Vagina (tissue), 2 donors: ENCODE measurements at regions not wholly inside any gene's neighbourhood (a gene's known extent, or its start where the extent isn't known, plus 50 kb on each side); places are given as distances from the start of the nearest gene placed in this dataset.

Experiments used
- POLR2A ChIP-seq, 2 donors: fragments of 450-650 bp; IDR thresholded peaks; one replicate each; pipeline ENCODE4 v1.6.1; 2017; ENCODE audit warnings: antibody characterized with exemption in 2 of 2, mild to moderate bottlenecking in 2 of 2, moderate library complexity in 2 of 2
- TF ChIP-seq, protein P1 (sequence below), 3 experiments: fragments of 450-650 bp in 2 of 3; fragments of 200-600 bp in 1 of 3; sonication (generic) in 1 of 3; IDR thresholded peaks; one replicate each; pipeline ENCODE4 v1.5.1; 2017 to 2019; ENCODE audit warnings: antibody characterized with exemption in 3 of 3, mild to moderate bottlenecking in 2 of 3, moderate library complexity in 2 of 3

DNA sequence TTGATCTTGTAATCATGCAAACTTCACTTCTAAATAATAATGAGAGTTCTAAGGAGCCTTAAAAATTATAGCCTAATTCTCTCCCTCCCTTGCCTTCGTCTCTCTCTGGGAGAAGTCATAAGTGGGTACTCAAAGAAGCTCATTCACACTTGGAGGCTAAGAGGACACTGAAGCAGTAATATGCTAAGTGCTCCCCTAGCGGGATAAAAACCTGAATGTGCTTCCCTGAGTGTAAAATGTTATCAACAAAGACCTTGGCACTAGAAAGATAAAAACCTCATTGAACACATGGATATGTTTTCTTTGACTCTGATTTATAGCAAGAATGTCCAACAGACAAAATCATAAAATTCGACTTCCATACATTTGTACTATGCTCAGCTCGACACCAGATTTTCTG is 337.9 kb upstream of the NOVA1 start:
- no peak for TF ChIP-seq POLR2A (IDR thresholded peaks at IDR 0.05)
- TF ChIP-seq, protein P1, sequence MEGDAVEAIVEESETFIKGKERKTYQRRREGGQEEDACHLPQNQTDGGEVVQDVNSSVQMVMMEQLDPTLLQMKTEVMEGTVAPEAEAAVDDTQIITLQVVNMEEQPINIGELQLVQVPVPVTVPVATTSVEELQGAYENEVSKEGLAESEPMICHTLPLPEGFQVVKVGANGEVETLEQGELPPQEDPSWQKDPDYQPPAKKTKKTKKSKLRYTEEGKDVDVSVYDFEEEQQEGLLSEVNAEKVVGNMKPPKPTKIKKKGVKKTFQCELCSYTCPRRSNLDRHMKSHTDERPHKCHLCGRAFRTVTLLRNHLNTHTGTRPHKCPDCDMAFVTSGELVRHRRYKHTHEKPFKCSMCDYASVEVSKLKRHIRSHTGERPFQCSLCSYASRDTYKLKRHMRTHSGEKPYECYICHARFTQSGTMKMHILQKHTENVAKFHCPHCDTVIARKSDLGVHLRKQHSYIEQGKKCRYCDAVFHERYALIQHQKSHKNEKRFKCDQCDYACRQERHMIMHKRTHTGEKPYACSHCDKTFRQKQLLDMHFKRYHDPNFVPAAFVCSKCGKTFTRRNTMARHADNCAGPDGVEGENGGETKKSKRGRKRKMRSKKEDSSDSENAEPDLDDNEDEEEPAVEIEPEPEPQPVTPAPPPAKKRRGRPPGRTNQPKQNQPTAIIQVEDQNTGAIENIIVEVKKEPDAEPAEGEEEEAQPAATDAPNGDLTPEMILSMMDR (IDR thresholded peaks at IDR 0.05) = no peak
